GM19395 (cell line): ENCODE measurements at regions not wholly inside any gene's neighbourhood (a gene's known extent, or its start where the extent isn't known, plus 50 kb on each side); places are given as distances from the start of the nearest gene placed in this dataset.
A peak's percentile ranks its signal among the peaks of the same experiment; 100 is the strongest.

ENCODE experiments used
- ATAC-seq: cut with Tn5 transposase; IDR thresholded peaks from one replicate; pipeline ENCODE4 v1.9.1; 2021; ENCODE audit warnings: mild to moderate bottlenecking, moderate library complexity; ENCODE audit not compliant: unreplicated experiment

GRCh38 chr4:35836596-35836995 is 407.7 kb downstream of the ARAP2 start:
- no peak for ATAC-seq

DNA sequence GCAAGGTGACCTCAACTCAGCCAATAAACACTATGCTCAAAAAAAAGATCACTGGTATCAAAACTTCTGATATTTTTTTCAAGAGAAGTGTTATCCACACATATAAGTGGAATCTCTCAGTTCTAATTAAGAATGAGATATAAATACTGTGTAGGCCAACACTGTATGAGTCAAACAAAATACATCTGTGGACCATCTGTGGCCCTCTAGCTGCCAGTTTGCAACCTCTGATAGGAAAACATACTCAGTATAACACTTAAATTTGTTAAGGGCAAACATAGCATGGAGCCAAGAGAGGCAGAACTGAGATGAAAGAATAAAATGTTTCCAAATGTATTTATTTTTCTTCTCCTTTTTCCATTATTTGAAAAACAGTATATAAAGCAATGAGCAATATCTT is 377.3 kb downstream of the ARAP2 start:
- ATAC-seq: no peak

GRCh38 chr4:35872273-35872672 is 372.0 kb downstream of the ARAP2 start:
- no peak for ATAC-seq

GRCh38 chr4:35879479-35879878 is 364.8 kb downstream of the ARAP2 start:
- no peak for ATAC-seq

DNA sequence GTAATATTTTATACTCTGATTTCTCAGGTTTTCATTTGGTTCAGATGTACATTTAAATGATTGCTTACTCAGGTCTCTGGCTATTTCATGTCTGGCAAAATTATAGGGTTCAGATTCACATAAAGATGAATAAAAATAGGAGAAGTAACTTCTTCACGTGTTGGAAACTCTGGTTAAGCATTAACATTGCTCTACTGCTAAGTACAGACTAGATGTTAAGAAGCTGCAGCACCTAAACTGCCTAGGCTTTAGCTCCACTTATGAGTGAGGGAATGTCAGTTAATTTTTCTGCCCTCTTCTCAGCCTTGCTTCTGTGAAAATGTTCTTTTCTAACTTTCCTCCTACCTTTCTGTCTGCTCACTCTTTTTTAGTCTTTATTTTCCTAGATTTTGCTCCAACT is 361.2 kb downstream of the ARAP2 start:
- ATAC-seq: no peak

- ATAC-seq: no peak
Observed at GRCh38 chr4:35884714-35885480, 359.4 kb downstream of the ARAP2 start.

DNA sequence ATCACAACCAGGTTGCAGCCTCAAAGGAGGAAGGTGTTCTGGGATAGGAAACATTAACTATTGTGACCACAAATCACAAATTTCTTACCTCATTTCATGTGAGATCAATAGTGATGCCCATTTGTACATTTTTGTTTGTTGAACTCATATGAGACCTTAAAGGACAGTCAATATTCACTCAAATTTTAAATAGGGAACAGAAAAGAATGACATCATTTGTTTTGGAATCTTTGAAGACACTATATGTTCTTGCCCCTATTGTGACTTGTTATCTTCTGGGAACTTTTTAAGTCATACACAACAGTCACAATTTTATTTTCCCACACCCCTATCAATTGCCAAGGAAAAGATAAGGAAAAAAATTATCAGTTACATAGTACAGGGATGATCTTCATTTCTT is 346.5 kb downstream of the ARAP2 start:
- no peak for ATAC-seq

DNA sequence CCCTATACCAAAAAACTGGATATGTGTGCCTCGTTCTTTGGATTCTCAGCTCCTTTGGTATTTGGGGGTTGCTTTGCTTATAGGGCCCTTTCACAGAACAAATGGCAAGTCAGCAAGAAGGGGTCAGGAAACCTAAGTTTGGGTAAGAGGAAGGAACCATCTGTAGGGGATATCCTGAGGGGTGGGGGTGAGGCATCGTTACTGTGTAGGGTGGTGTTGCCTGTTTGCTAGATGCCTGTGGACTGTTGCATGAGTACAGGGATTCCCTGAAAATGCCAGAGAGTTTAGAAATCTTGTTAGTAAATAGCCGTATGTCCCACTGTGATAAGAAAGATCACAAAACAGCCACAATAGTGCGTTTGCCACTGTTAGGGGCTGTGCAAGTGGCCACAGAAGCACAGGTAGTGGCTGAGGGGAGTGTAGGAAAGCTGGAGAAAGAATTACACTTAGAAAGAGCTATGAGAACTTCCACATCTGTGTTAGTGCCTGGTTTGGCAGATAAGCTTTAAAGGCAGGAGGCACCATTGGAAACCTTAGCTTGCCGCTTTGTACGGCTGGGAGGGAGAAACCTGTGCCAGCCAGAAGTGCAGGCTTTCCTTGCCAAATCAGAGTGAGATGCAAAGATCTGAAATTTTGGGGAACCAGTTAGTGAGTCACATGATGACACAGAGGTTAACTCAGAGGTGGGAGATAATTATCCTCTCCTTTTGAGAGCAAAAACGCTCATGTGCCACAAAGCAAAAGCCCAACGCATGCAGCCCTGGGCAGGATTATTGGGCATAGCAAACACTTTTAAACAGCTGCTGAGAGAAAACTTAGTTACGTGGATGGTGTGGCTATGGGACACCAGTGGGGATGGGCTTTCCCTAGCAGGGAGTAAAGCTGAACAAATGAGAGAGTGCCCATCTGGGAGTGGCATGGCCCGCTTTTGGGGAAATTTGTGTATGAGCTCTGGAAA is 343.7 kb downstream of the ARAP2 start:
- ATAC-seq: no peak

DNA sequence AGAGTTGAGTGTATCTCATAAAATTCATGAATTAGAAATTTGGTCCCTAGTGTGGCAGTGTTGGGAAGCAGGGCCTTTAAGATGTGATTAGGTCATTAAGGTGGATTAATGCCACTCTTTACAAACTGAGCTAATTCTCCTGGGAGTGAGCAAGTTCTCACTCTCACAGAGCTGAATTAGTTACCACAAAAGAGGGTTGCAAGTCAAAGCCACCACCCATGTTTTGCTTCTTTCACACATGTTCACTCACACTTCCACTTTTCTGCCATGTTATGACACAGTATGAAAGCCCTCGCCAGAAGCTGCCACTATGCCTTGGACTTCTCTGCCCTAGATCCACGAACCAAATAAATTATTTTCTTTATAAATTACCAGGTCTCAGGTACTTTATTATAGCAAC is 332.1 kb downstream of the ARAP2 start:
- peak; percentile 97 for ATAC-seq

DNA sequence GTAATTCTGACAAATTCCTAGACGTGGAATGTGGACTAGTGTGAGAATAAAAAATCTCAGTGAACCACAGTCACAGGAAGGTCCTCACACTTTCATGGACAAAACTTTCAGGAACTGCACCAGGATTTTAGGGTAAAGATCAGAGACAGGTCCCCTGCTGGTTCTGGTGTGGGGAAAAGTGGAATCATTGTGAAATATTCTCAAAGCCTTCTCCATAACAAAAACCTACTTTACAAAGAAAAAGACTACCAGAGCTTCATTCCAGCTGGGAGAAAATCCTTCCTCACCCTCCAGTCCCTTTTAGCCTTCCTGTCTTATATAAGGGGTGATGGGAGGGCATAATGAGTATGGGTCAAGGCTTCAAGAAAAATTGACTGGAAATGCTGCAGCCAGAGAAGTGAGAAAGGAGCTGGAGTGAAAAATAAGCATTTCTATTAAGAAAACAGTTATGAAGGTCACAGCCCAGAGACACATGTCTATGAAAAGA is 325.8 kb downstream of the ARAP2 start:
- ATAC-seq: no peak

DNA sequence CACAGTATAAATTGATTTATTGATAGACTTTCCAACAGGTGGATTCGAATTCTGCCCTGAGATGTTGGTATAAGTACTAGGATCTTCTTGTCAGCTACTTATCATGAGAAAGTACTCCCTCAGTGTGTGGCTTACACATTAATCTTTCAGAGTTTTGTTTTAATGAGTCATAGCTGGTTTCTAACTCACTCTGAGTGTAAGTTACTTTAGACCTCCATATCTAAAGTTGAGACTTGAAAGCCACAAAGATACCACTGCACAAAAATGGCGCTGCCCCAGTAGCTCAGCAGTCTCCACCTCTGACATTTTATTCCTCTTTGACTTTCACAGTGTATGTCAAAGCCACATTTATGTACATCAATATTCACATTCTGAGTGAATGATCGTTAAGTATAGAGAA is 318.5 kb downstream of the ARAP2 start:
- ATAC-seq: peak; percentile 93

DNA sequence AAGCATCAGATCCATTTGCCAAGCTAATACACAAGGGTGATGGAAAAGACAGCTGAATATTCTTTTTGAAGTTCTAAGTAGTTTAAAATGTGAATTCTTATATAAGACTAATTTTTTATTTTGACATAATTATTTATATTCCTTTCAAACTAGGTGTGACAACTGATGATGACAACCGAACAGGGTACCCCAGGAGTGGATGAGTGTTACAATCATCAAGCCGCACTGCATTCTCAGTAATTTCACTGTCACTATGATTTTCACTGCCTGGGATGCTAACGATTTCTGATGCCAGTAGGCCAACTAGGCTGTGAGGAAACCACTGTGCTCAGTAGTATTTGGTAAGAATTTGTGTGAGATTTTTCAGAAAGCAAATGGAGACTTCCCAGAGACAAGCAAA is 317.5 kb downstream of the ARAP2 start:
- no peak for ATAC-seq

DNA sequence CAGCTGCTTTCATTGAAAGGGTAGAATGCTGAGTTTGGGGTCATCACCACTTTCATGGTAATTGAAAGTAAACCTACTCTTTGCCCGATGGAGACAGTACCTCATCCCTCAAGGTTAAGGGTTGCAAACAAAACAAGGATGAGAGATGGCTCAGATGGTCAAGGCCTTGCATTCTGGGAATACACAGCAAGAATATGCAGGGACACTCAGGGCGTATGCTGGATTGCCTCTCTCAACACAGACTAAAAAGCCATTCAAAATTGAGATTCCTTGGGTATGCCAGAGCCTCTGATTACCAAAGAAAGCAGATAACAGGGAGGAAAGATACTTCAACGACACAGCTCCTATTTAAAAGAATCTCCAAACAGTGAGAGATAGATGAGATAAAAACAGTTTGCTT is 310.4 kb downstream of the ARAP2 start:
- ATAC-seq: no peak

- ATAC-seq: no peak
Observed at GRCh38 chr4:35934320-35934981, 309.9 kb downstream of the ARAP2 start.

- no peak for ATAC-seq
Observed at GRCh38 chr4:35938936-35939335, 305.4 kb downstream of the ARAP2 start.

DNA sequence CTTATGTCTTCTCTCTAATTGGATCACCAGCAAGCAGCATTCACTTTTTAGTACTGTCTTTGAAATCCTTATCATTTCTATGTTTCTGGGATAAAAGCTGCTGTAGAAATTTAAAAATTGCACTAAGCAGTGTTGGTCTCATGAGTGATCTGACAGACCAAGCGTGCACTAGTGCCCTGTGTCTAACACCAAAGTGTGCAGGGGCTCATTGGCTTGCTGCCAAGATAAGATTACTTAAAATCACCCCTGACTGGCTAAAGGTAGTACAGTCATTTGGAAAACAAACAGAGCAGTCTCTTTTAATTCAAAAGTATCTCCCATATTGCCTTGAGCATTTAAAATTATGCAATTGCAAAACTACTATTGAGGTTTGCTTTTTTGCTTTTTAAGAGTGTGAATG is 304.6 kb downstream of the ARAP2 start:
- no peak for ATAC-seq

DNA sequence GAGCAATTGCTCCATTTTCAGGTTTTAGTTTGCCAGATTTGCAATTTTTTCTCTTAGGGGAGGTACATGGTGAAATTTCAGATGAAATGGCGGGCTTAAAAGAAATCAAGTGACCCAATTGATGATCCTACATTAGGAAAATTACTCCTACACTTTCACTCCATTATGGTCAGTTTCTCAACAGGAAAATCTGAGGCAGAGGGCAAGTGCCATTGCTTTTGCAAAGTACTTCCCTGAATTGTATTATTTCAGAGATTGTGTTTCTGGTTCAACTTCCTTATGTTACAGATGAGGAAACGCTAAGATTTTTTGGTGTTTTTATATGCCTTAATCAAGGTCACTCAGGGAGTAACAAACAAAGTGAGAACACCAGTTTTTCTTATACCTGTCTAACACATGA is 302.2 kb downstream of the ARAP2 start:
- no peak for ATAC-seq

DNA sequence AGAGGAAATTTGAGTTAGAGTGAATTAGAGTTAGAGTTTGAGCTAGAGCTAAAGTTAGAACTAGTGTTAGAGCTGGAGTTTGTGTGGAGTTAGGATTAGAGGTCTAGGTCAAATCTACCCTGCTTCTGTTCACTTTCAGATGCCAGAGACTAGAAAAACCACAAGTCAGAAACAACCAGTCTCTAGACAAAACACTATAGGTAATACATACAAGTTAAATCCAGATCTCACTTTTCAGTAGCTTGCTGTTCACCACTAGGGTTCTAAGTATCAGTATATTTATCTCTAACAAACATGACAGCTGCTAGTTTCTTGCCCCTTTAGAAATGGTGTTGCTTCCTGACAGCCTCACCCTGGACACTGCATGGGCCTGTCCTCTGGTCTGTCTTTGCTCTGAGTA is 300.7 kb downstream of the ARAP2 start:
- ATAC-seq: no peak

GRCh38 chr4:35948171-35948570 is 296.1 kb downstream of the ARAP2 start:
- no peak for ATAC-seq

DNA sequence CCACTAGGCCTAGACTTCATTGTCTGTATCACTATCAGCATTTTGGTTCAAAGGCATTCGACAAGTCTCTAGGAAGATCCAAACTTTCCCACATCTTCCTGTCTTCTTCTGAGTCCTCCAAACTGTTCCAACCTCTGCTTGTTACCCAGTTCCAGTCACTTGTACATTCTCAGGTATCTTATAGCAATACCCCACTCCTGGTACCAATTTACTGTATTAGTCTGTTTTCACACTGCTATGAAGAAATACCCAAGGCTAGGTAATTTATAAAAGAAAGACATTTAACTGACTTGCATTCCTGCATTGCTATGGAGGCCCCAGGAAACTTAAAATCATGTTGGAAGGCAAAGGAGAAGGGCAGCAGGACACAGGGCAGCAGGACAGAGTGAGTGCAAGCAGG is 293.9 kb downstream of the ARAP2 start:
- no peak for ATAC-seq

- ATAC-seq: no peak
Observed at GRCh38 chr4:35952751-35953150, 291.6 kb downstream of the ARAP2 start.
